ENCODE measurements at regions not wholly inside any gene's neighbourhood (a gene's known extent, or its start where the extent isn't known, plus 50 kb on each side); places are given as distances from the start of the nearest gene placed in this dataset.

DNA sequence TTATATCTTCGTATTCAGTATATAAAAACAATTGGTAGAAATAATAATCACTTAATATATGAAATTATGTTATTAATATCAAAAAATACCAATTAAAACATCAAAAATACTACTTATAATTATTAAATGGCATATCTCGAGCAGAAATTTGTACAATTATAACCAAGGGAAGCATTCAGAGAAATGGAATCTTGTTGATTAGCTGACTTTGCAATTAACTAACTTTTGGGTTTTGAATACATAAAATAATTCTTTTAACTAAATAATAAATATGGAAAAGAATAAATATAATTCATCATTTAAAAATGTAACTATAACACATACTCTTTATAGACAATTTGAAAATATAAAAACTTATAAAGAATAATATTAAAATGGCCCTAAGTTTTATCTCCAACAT, 160.2 kb upstream of the LRRN1 start:
- no peak overlapping the region for H3K27ac ChIP-seq
- ATAC-seq (no peak), DNase-seq (ENCODE audit: low read depth in 1 of 2, low spot score in 1 of 2) (no peak), FAIRE-seq (no peak)
- no peak overlapping the region for H3K4me2 ChIP-seq
- ChIA-PET POLR2A (no interaction called here), CTCF (no interaction called here)
- under 1% methylated on average over 2 of the region's 2 CpGs for WGBS (ENCODE audit: missing lambda C conversion rate)
- no peak overlapping the region for H3K4me3 ChIP-seq
- no peak for TF ChIP-seq ZNF302 (CRISPR knock-in tag; IDR thresholded peaks at IDR 0.05)
- no peak for TF ChIP-seq HEYL (CRISPR knock-in tag; IDR thresholded peaks at IDR 0.05)
- TF ChIP-seq CHD4 (IDR thresholded peaks at IDR 0.05; ENCODE audit: borderline replicate concordance) = no peak
- TF ChIP-seq SREBF2 (IDR thresholded peaks at IDR 0.05) = no peak
- no peak for TF ChIP-seq EHMT2 (IDR thresholded peaks at IDR 0.05; ENCODE audit: low read depth)
- TF ChIP-seq POLR2A (IDR thresholded peaks at IDR 0.05; ENCODE audit: low read length) = no peak
- TF ChIP-seq BCL3 (IDR thresholded peaks at IDR 0.05) = no peak
- TF ChIP-seq RCOR1 (IDR thresholded peaks at IDR 0.05; ENCODE audit: low read depth, low read length) = no peak
- TF ChIP-seq RARB (CRISPR knock-in tag; IDR thresholded peaks at IDR 0.05) = no peak
- no peak for TF ChIP-seq FOSL2 (IDR thresholded peaks at IDR 0.05)
- TF ChIP-seq FOSL2 (CRISPR knock-in tag; IDR thresholded peaks at IDR 0.05) = no peak
- no peak for TF ChIP-seq ZSCAN20 (CRISPR knock-in tag; IDR thresholded peaks at IDR 0.05)
- no peak for TF ChIP-seq ZFP36 (IDR thresholded peaks at IDR 0.05; ENCODE audit: borderline replicate concordance, partially characterized antibody)
- no peak for TF ChIP-seq JUNB (IDR thresholded peaks at IDR 0.05)
- H3K9me3 ChIP-seq = no peaks in the 10 kb centered on the region
- no peaks in the 10 kb centered on the region for H3K4me1 ChIP-seq

- Histone ChIP-seq H3K4me1 (no peaks in the 10 kb centered on the region), H3K9me3 (no peaks in the 10 kb centered on the region), H3K27ac (no peak overlapping the region), H3K4me3 (no peak overlapping the region), H3K4me2 (no peak overlapping the region)
- FAIRE-seq (no peak), DNase-seq (ENCODE audit: low read depth in 1 of 2, low spot score in 1 of 2) (no peak), ATAC-seq (no peak)
- CTCF ChIA-PET = interaction anchor here (1.7 kb wide), 1 partner anchor 9 kb away, joined by 4 read pairs; no protein-coding TSS in a partner anchor
- 6% methylated on average over 2 of the region's 2 CpGs for WGBS (ENCODE audit: missing lambda C conversion rate)
- POLR2A ChIA-PET = no interaction called here
- TF ChIP-seq, protein P1, sequence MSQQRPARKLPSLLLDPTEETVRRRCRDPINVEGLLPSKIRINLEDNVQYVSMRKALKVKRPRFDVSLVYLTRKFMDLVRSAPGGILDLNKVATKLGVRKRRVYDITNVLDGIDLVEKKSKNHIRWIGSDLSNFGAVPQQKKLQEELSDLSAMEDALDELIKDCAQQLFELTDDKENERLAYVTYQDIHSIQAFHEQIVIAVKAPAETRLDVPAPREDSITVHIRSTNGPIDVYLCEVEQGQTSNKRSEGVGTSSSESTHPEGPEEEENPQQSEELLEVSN (IDR thresholded peaks at IDR 0.05; ENCODE audit: borderline replicate concordance, low read depth) = no peak
- no peak for TF ChIP-seq CHD4 (IDR thresholded peaks at IDR 0.05; ENCODE audit: borderline replicate concordance)
These were observed 162.4 kb upstream of the LRRN1 start for GRCh38 chr3:3636815-3637214.

DNA sequence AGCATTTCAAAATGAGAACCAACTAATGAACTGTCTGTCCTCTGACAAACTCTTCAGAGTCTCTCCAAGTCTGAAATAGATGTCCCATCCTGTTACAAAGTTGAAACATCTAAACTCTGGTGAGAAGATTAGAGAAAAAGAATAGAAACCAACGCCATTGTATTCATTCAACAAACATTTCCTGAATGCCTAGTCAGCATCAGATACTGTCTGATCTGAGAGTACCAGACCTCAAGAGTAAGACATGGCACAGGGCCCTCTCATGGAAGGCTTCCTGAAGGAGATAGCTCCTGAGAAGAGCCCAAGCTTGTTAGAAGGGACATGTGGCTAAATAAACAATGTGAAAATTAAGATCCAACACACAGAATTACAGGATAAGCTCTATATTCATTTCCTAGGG, 164.1 kb upstream of the LRRN1 start:
- TF ChIP-seq, protein P2, sequence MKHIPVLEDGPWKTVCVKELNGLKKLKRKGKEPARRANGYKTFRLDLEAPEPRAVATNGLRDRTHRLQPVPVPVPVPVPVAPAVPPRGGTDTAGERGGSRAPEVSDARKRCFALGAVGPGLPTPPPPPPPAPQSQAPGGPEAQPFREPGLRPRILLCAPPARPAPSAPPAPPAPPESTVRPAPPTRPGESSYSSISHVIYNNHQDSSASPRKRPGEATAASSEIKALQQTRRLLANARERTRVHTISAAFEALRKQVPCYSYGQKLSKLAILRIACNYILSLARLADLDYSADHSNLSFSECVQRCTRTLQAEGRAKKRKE (CRISPR knock-in tag; IDR thresholded peaks at IDR 0.05; ENCODE audit: low read depth) = no peak
- TF ChIP-seq GATA3 (IDR thresholded peaks at IDR 0.05; ENCODE audit: borderline replicate concordance) = no peak
- no peak for TF ChIP-seq NR3C1 (IDR thresholded peaks at IDR 0.05)
- no peak for TF ChIP-seq NPAS2 (CRISPR knock-in tag; IDR thresholded peaks at IDR 0.05; ENCODE audit: borderline replicate concordance)
- no peak for TF ChIP-seq RAD21 (conservative IDR thresholded peaks at IDR 0.05 in 1 of 2, IDR thresholded peaks at IDR 0.05 in 1 of 2)
- TF ChIP-seq HOXB13 (CRISPR knock-in tag; IDR thresholded peaks at IDR 0.05; ENCODE audit: low read depth) = no peak
- TF ChIP-seq MYC (IDR thresholded peaks at IDR 0.05; ENCODE audit: borderline replicate concordance, low read length) = no peak
- CTCF ChIA-PET = no interaction called here
- no peak overlapping the region for H3K4me3 ChIP-seq
- ATAC-seq = no peak
- H3K4me1 ChIP-seq = no peaks in the 10 kb centered on the region
- H3K4me2 ChIP-seq = no peak overlapping the region
- no peak overlapping the region for H3K27ac ChIP-seq
- no peaks in the 10 kb centered on the region for H3K9me3 ChIP-seq
- FAIRE-seq = no peak
- 4% methylated on average over 1 of the region's 1 CpG for WGBS (ENCODE audit: missing lambda C conversion rate)
- POLR2A ChIA-PET = no interaction called here
- DNase-seq (ENCODE audit: low read depth in 1 of 2, low spot score in 1 of 2) = no peak

Measured in A549 (cell line).